ENCODE measurements at regions not wholly inside any gene's neighbourhood (a gene's known extent, or its start where the extent isn't known, plus 50 kb on each side); places are given as distances from the start of the nearest gene placed in this dataset.

DNA sequence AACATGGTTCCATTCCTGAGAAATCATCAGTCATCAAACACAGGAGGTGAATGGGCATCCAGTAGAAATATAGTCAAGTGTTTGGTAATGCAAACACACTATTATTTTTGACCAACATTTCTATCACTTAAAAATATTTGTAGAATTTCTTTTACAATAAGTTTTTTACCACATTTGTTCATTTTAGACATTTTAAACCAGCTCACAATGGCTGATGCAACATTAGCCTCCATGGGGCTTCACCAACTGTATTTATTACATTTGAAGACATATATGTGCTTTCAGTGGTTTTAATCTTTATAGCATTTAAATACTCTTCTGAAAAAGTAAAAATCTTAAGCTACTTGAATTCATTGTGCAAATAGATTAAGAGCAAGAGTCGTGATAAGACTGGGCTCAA is 1201.4 kb upstream of the TMEM132C start:
- Histone ChIP-seq H3K27me3 (ENCODE audit: control insufficient read depth in 2 of 2, insufficient read depth in 2 of 2, low read length in 2 of 2) (no peaks in the 10 kb centered on the region), H3K9ac (replicated peaks; ENCODE audit: extremely low read depth, insufficient read depth, low read length) (no peak overlapping the region), H3K4me2 (ENCODE audit: insufficient read depth, low read length) (no peak overlapping the region), H2AFZ (ENCODE audit: low read depth, low read length) (no peak overlapping the region), H4K20me1 (replicated peaks; ENCODE audit: control insufficient read depth, extremely low read depth, insufficient read depth, low read length) (no peaks in the 10 kb centered on the region), H3K4me1 (ENCODE audit: control insufficient read depth, extremely low read depth, insufficient read depth, low read length) (no peaks in the 10 kb centered on the region), H3K27ac (ENCODE audit: insufficient read depth, low read depth, low read length) (no peak overlapping the region), H3K36me3 (ENCODE audit: control insufficient read depth in 2 of 2, extremely low read depth in 1 of 2, insufficient read depth in 2 of 2, low read length in 2 of 2) (no peaks in the 10 kb centered on the region), H3K4me3 (replicated peaks in 1 of 3; ENCODE audit: insufficient read depth in 1 of 3, low read depth in 1 of 3, low read length in 3 of 3) (no peak overlapping the region), H3K9me3 (replicated peaks; ENCODE audit: control insufficient read depth, insufficient read depth, low read length) (no peaks in the 10 kb centered on the region), H3K79me2 (ENCODE audit: control insufficient read depth, insufficient read depth, low read length) (no peaks in the 10 kb centered on the region), H3K9me1 (replicated peaks; ENCODE audit: control insufficient read depth, extremely low read depth, insufficient read depth, low read length) (no peaks in the 10 kb centered on the region)
- ChIA-PET CTCF (no interaction called here), POLR2A (no interaction called here)
- BruUV-seq (replicated peaks): no TSS peak
- intact Hi-C loops (cut with micrococcal nuclease): no loop called here
- DNase-seq (ENCODE audit: low read depth, low spot score): no peak
- FAIRE-seq: no peak
- no peak for TF ChIP-seq GATA2 (IDR thresholded peaks at IDR 0.05; ENCODE audit: insufficient read depth, insufficient read length, low read depth, low read length)
- no peak for TF ChIP-seq MYC (IDR thresholded peaks at IDR 0.05; ENCODE audit: low read depth, low read length)
- TF ChIP-seq EZH2 (IDR thresholded peaks at IDR 0.05; ENCODE audit: borderline replicate concordance, low read depth, low read length, severe bottlenecking): no peak
- no peak for TF ChIP-seq POLR2AphosphoS5 (IDR thresholded peaks at IDR 0.05; ENCODE audit: insufficient read depth, low read depth, low read length)
- no peak for TF ChIP-seq MAX (IDR thresholded peaks at IDR 0.05; ENCODE audit: insufficient read depth, insufficient read length)
- TF ChIP-seq JUN (IDR thresholded peaks at IDR 0.05; ENCODE audit: borderline replicate concordance, insufficient read depth, insufficient read length, low read depth): no peak
- no peak for TF ChIP-seq FOS (IDR thresholded peaks at IDR 0.05; ENCODE audit: borderline replicate concordance, insufficient read depth, low read length)
- TF ChIP-seq POLR2A (IDR thresholded peaks at IDR 0.05; ENCODE audit: low read depth, low read length): no peak
- no peak for TF ChIP-seq CTCF (IDR thresholded peaks at IDR 0.05; ENCODE audit: extremely low read depth in 1 of 2, insufficient read depth in 1 of 2, low read depth in 1 of 2, low read length in 2 of 2)
- dilution Hi-C loops (cut with MboI; ENCODE audit: extremely low pct_ligation_motif_present, low sequenced_read_pairs): no loop called here

Measured in endothelial cell of umbilical vein (primary cell).